ENCODE measurements at regions not wholly inside any gene's neighbourhood (a gene's known extent, or its start where the extent isn't known, plus 50 kb on each side); places are given as distances from the start of the nearest gene placed in this dataset.

- DNase-seq (ENCODE audit: low spot score) = no peak
- TF ChIP-seq, protein P1, sequence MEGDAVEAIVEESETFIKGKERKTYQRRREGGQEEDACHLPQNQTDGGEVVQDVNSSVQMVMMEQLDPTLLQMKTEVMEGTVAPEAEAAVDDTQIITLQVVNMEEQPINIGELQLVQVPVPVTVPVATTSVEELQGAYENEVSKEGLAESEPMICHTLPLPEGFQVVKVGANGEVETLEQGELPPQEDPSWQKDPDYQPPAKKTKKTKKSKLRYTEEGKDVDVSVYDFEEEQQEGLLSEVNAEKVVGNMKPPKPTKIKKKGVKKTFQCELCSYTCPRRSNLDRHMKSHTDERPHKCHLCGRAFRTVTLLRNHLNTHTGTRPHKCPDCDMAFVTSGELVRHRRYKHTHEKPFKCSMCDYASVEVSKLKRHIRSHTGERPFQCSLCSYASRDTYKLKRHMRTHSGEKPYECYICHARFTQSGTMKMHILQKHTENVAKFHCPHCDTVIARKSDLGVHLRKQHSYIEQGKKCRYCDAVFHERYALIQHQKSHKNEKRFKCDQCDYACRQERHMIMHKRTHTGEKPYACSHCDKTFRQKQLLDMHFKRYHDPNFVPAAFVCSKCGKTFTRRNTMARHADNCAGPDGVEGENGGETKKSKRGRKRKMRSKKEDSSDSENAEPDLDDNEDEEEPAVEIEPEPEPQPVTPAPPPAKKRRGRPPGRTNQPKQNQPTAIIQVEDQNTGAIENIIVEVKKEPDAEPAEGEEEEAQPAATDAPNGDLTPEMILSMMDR (IDR thresholded peaks at IDR 0.05) = no peak
- H3K4me3 ChIP-seq = no peak overlapping the region
- H3K27ac ChIP-seq = no peak overlapping the region
Measured at GRCh38 chr12:91397866-91398532, 215.4 kb upstream of the DCN start.

GRCh38 chr12:91396293-91396692 is 213.7 kb upstream of the DCN start:
- H3K4me3 ChIP-seq = no peak overlapping the region
- no peak for DNase-seq (ENCODE audit: low spot score)
- no peak overlapping the region for H3K27ac ChIP-seq
- TF ChIP-seq, protein P1 (IDR thresholded peaks at IDR 0.05) = no peak

GRCh38 chr12:91395628-91396135 is 213.1 kb upstream of the DCN start:
- no peak for DNase-seq (ENCODE audit: low spot score)

GRCh38 chr12:91394903-91395302 is 212.3 kb upstream of the DCN start:
- Histone ChIP-seq H3K27ac (no peak overlapping the region), H3K4me3 (no peak overlapping the region)
- no peak for DNase-seq (ENCODE audit: low spot score)
- TF ChIP-seq, protein P1 (IDR thresholded peaks at IDR 0.05) = no peak

More at GRCh38 chr12:91395628-91396135, 213.1 kb upstream of the DCN start:
- no peak overlapping the region for H3K27ac ChIP-seq
- TF ChIP-seq, protein P1 (IDR thresholded peaks at IDR 0.05) = no peak
- no peak overlapping the region for H3K4me3 ChIP-seq

- no peak for DNase-seq (ENCODE audit: low spot score)
- Histone ChIP-seq H3K4me3 (no peak overlapping the region), H3K27ac (no peak overlapping the region)
- TF ChIP-seq, protein P1 (IDR thresholded peaks at IDR 0.05) = no peak
Measured at GRCh38 chr12:91388573-91388972, 206.0 kb upstream of the DCN start.

- Histone ChIP-seq H3K4me3 (no peak overlapping the region), H3K27ac (no peak overlapping the region)
- no peak for DNase-seq (ENCODE audit: low spot score)
- TF ChIP-seq, protein P1 (IDR thresholded peaks at IDR 0.05) = no peak
Measured at GRCh38 chr12:91387461-91388134, 205.0 kb upstream of the DCN start.

- TF ChIP-seq, protein P1 (IDR thresholded peaks at IDR 0.05) = no peak
- no peak overlapping the region for H3K4me3 ChIP-seq
- no peak for DNase-seq (ENCODE audit: low spot score)
- H3K27ac ChIP-seq = no peak overlapping the region
Measured at GRCh38 chr12:91384806-91385205, 202.2 kb upstream of the DCN start.
